Activated CD4-positive, alpha-beta T cell treated with anti-CD3 and anti-CD28 coated beads for 36 hours (primary cell): ENCODE measurements at regions not wholly inside any gene's neighbourhood (a gene's known extent, or its start where the extent isn't known, plus 50 kb on each side); places are given as distances from the start of the nearest gene placed in this dataset.

Experiments
- ATAC-seq: fragments of 200-7000 bp; cut with Tn5 transposase; one replicate; pipeline ENCODE4 v1.10.0; 2021; ENCODE audit warnings: mild to moderate bottlenecking, moderate library complexity
- CTCF ChIA-PET: fragments of 350-600 bp; sonication (Branson Sonifier 250); formaldehyde crosslinking; loops from one replicate; lab custom pipeline; 2021; ENCODE audit warnings: antibody characterized with exemption; lab: Charles Lee
- POLR2A ChIA-PET: fragments of 350-600 bp; sonication (Branson Sonifier 250); formaldehyde crosslinking; loops from one replicate; lab custom pipeline; 2021; ENCODE audit warnings: antibody characterized with exemption, inconsistent platforms; lab: Charles Lee
- DNase-seq: peaks from one replicate; pipeline ENCODE4 v3.0.0-alpha.2; 2020
- H3K27ac Mint-ChIP-seq: one replicate; pipeline ENCODE4 v1.8.0; 2021; ENCODE audit warnings: mixed read lengths
- H3K27me3 Mint-ChIP-seq: one replicate; pipeline ENCODE4 v1.8.0; 2021; ENCODE audit warnings: mixed read lengths
- H3K36me3 Mint-ChIP-seq: one replicate; pipeline ENCODE4 v1.8.0; 2021; ENCODE audit warnings: low read depth, mixed read lengths
- H3K4me1 Mint-ChIP-seq: one replicate; pipeline ENCODE4 v1.8.0; 2021; ENCODE audit warnings: mixed read lengths
- H3K4me3 Mint-ChIP-seq: one replicate; pipeline ENCODE4 v1.8.0; 2021; ENCODE audit warnings: mild to moderate bottlenecking, moderate library complexity, mixed read lengths
- H3K9me3 Mint-ChIP-seq: one replicate; pipeline ENCODE4 v1.8.0; 2021; ENCODE audit warnings: low read depth, mixed read lengths
- intact Hi-C, 2 experiments: fragments of 100-400 bp; cut with DNase I in 1 of 2; cut with micrococcal nuclease in 1 of 2; formaldehyde crosslinking; loops; one replicate each; pipeline versions ENCODE4 v1.14.2 to v1.15.1; 2022 to 2024; cut with DNase I, micrococcal nuclease

DNA sequence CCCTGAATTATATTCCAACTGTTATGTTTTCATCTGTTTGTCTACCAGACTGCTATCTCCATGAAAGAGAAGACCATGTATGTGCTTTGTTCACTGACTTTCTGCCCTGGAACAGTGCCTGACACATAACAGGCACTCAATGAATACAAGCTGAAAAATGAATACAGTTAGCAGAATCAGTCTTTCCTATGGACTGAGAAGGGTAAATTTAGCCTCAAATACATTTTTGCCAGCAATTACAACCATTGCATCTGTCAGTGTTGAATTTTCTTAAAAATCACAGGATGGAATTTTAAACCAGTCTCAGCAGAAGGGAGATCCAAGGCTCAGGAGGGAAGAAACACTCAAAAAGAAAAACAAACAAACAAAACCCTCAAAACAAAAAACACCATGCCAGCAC is 1018.1 kb downstream of the XPNPEP1 start:
- H3K36me3 Mint-ChIP-seq: no peaks in the 10 kb centered on the region
- peaks cover 7% of the 10 kb centered on the region for H3K9me3 Mint-ChIP-seq
- CTCF ChIA-PET: no interaction called here

DNA sequence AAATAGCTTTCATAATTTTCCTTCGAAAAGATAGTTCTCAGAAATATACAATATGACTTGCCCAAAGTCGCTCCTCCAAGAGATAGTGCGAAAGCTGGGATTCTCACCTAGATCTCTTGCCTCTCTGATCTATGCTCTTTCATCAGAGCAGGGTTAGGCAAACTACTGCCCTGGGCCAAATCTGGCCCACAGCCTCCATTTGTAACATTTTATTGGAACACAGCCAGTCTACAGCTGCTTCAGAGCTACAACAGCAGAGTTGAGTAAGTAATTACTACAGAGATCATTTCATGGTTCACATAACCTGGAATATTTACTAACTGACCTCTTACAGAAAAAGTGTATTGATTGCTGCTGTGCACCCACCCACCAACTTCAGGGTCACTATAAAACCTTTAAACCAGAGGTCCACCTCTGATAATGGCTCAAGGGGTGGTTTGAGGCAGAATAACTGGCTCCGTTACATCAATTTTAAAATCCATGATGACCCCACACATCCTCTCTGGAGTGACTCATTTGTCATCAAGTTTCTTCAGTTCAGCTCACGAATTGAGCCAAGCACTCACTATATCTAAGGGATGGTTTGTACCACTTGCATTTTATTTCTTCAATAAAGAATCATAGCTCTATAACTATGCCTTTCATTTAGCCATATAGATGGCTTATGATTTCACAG is 1019.0 kb downstream of the XPNPEP1 start:
- DNase-seq: no peak
- ChIA-PET CTCF (no interaction called here), POLR2A (no interaction called here)
- Mint-ChIP-seq H3K36me3 (no peaks in the 10 kb centered on the region), H3K27ac (no peak overlapping the region), H3K9me3 (peaks cover 7% of the 10 kb centered on the region), H3K27me3 (no peaks in the 10 kb centered on the region), H3K4me1 (no peaks in the 10 kb centered on the region), H3K4me3 (no peak overlapping the region)
- intact Hi-C loops: no loop called here
- no peak for ATAC-seq

More for the DNA sequence above, 1018.1 kb downstream of the XPNPEP1 start:
- POLR2A ChIA-PET: no interaction called here
- intact Hi-C loops: no loop called here
- Mint-ChIP-seq H3K27me3 (no peaks in the 10 kb centered on the region), H3K27ac (no peak overlapping the region), H3K4me3 (no peak overlapping the region), H3K4me1 (no peaks in the 10 kb centered on the region)
- DNase-seq (no peak), ATAC-seq (no peak)

DNA sequence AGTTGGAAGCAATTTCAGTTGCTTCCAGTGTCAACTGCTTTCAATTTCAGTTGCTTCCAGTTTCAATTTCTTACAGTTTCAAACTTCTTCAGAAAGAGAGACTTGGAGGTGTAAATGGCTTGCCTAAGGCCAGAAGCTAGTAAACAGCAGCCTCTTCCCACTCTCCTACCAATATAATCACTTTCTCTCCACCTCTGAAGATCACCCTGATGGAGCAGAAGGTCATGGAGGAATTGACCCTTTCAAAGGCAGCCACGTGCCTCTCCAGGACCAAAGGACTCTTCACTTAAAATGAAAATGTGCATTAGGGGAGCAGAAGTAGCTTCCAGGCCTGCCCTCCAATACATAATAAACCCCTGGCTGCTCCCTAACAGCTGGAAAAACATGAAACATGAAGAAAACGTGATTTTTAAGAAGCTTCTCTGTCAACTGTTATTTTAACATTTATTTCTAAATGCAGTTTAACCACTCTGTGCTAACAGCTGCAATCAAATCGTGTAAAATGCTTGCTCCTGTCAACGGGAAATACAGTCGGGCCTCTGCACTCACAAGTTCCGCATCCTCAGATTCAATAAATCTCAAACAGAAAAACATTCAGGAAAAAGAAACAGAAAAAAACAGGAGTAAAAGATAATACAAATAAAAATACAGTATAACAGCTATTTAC is 1020.6 kb downstream of the XPNPEP1 start:
- Mint-ChIP-seq H3K27me3 (no peaks in the 10 kb centered on the region), H3K9me3 (peaks cover 7% of the 10 kb centered on the region), H3K27ac (no peak overlapping the region), H3K4me3 (no peak overlapping the region), H3K4me1 (no peaks in the 10 kb centered on the region), H3K36me3 (no peaks in the 10 kb centered on the region)
- intact Hi-C loops: no loop called here
- ChIA-PET POLR2A (no interaction called here), CTCF (interaction anchor here (0.6 kb wide), 1 partner anchor 11 kb away, joined by 3 read pairs; no protein-coding TSS in a partner anchor)
- DNase-seq (no peak), ATAC-seq (no peak)

DNA sequence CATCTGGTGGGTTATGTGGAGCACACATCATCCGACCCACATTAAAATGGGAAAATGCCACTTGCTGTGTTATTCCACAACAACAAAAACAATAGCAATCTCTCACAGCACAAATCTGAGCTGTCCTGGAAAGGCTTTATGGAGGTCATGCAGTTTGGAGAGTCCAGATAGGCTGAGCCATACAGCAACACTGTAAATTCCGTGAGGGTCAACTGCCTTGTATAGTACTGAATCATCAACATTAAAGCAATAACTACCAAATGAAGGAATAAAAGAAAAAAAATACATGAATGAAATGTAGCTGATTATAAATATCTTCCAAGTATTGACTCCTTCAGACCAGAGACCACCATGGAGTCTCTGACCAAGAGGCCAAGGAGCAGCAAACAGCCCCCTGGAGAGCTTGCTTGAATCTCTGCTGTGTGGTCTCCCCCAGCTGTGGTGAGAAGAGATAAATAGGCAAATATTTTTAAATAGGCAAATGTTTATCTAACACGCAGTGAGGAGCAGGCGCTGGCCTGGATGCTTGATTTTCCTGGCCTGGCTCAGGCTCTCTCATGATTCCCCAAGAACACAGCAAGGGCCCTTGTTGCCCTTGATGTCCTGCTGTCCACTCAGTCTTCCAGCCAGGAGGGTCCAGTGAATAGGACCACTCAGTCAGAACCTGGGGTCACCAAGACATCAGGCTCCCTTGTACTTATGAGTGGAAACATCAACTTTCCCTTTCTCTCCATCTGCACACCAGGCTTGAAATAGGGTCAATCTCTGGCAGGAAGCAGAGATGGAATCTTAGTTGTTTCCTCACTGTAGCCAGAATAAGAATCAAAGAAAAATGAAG is 1021.3 kb downstream of the XPNPEP1 start:
- peaks cover 7% of the 10 kb centered on the region for H3K9me3 Mint-ChIP-seq
- no peaks in the 10 kb centered on the region for H3K27me3 Mint-ChIP-seq
- no peak for DNase-seq
- no peak for ATAC-seq
- ChIA-PET CTCF (no interaction called here), POLR2A (no interaction called here)
- H3K36me3 Mint-ChIP-seq: no peaks in the 10 kb centered on the region
- H3K27ac Mint-ChIP-seq: no peak overlapping the region
- no peaks in the 10 kb centered on the region for H3K4me1 Mint-ChIP-seq
- H3K4me3 Mint-ChIP-seq: no peak overlapping the region
- intact Hi-C loops: no loop called here

DNA sequence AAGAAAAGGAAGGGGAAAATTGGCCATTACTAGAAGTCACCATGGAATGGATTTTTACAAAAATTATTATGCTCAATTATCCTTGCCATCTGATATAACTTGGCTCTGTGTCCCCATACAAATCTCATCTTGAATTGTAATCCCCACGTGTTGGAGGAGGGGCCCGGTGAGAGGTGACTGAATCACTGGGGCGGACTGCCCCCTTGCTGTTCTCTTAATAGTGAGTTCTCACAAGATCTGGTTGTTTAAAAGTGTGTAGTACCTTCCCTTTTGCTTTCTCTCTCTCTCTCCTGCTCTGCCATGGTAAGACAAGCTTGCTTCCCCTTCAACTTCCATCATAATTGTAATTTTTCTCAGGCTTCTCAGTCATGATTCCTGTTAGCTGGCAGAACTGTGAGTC is 1023.6 kb downstream of the XPNPEP1 start:
- intact Hi-C loops: no loop called here
- CTCF ChIA-PET: no interaction called here
- Mint-ChIP-seq H3K27ac (no peak overlapping the region), H3K4me1 (no peaks in the 10 kb centered on the region), H3K9me3 (peaks cover 3% of the 10 kb centered on the region), H3K27me3 (no peaks in the 10 kb centered on the region), H3K36me3 (no peaks in the 10 kb centered on the region), H3K4me3 (no peak overlapping the region)
- DNase-seq (no peak), ATAC-seq (no peak)
- POLR2A ChIA-PET: no interaction called here

DNA sequence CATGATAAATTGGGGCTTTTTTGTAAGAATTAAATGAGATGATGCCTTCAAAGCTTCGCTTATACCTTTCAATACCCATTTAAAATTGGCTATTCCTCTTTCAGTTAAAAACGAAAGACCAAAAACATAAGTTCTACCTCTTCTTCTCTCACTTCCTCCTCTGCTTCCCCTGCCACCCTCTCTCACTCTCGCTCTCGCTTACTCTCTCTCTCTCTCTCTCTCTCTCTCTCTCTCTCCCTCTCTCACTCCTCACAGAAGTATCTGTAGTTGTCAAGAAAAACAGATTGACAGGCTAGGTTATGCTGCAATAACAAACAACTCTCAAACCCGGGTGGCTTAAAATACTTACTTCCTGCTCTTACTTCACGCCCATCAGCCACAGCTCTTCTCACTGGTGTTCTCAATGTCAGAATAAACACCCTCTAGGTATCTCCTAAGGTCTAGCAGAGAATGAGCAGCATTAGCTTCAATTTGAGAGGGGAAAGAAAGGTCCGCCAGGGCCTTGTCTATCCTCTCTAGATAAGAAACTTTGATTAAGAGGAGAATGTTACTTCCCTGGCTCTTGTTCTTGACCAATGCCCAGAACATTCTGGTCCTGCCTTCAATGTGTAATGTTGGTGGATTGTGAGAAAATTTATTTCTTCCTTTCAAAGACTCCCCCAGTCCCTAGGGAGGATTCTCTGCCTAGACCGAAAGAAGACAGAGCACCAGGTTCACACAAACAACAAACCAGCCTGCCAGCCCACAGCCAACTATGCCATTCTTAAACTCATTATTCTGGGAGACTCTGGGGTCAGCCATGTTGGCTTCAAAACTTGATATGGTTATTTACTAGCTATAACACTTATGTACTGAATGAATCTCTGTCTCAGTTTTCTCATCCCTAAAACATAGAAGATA is 1028.7 kb downstream of the XPNPEP1 start:
- ATAC-seq (no peak), DNase-seq (no peak)
- Mint-ChIP-seq H3K4me1 (no peaks in the 10 kb centered on the region), H3K36me3 (no peaks in the 10 kb centered on the region), H3K4me3 (no peak overlapping the region), H3K9me3 (peaks cover 10% of the 10 kb centered on the region), H3K27ac (no peak overlapping the region), H3K27me3 (no peaks in the 10 kb centered on the region)
- ChIA-PET CTCF (no interaction called here), POLR2A (no interaction called here)
- intact Hi-C loops: no loop called here

DNA sequence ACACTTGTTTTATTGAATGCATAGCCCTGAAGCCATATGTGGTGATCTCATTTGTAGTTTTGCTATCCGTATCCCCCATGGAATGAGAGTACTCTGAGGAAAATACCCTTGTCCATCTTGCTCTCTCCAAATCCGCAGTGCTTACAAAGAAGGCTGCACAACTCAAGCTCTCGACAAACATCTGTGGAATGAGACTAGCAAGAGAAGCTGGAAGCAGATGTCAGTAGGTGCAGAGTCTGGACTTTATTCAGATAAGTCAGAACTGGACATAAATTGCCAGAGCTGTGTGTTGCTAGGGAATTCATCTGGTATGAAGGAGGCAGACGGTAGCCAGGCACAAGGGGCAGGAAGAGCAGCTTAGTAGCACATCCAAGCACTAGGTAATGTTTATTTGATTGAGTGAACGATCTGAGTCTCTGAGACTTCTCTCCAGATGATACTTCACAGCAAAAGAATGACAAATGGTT is 1046.2 kb downstream of the XPNPEP1 start:
- no peaks in the 10 kb centered on the region for H3K36me3 Mint-ChIP-seq

DNA sequence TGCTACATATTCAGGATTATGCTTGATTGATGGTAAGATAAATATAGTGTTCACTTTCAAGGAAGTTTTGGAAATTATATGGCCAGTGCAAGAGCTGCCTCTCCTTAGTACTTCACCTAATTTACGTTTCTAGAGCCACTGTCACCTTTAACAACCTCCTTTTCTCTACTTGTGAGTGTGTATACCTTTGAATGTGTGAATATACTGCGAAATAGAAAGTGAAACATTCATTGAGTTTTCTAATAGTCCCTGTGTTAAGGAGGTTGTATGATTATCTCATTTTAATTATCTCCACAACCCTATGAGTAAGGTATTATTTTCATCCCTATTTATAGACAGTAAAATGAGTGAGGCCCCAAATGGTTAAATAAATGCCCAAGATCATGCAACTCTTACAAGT is 1050.5 kb downstream of the XPNPEP1 start:
- H3K27me3 Mint-ChIP-seq: no peaks in the 10 kb centered on the region
- POLR2A ChIA-PET: no interaction called here
- no peaks in the 10 kb centered on the region for H3K36me3 Mint-ChIP-seq
- H3K4me1 Mint-ChIP-seq: no peaks in the 10 kb centered on the region
- H3K27ac Mint-ChIP-seq: no peak overlapping the region
- intact Hi-C loops: no loop called here
- CTCF ChIA-PET: no interaction called here
- no peak overlapping the region for H3K4me3 Mint-ChIP-seq
- DNase-seq (no peak), ATAC-seq (no peak)
- H3K9me3 Mint-ChIP-seq: peaks cover 2% of the 10 kb centered on the region

More for the DNA sequence above, 1046.2 kb downstream of the XPNPEP1 start:
- Mint-ChIP-seq H3K4me3 (no peak overlapping the region), H3K4me1 (no peaks in the 10 kb centered on the region), H3K27me3 (no peaks in the 10 kb centered on the region), H3K27ac (no peak overlapping the region), H3K9me3 (peaks cover under 1% of the 10 kb centered on the region)
- ATAC-seq (no peak), DNase-seq (no peak)
- ChIA-PET CTCF (no interaction called here), POLR2A (no interaction called here)
- intact Hi-C loops: no loop called here

DNA sequence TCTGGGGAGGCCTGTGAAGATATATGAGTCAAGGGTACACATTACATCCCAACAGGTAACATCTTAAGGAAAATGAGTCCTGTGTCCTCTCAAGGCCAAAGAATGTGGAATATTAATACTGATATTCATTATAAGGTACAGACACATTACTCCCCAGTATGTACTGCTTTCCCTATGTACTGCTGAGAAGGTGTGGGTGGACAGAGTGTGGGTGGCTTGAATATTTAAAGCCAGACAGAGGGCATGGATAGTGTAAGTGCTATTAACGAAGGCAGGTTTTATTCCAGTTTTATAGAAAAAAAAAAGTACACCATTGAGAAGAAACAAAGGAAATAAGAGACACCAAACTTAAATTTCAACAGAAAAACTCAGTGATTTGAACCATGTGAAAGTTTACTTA is 1054.4 kb downstream of the XPNPEP1 start:
- Mint-ChIP-seq H3K4me3 (no peak overlapping the region), H3K27me3 (no peaks in the 10 kb centered on the region), H3K36me3 (no peaks in the 10 kb centered on the region), H3K27ac (no peak overlapping the region), H3K9me3 (peaks cover 2% of the 10 kb centered on the region), H3K4me1 (no peaks in the 10 kb centered on the region)
- ChIA-PET CTCF (no interaction called here), POLR2A (no interaction called here)
- DNase-seq: no peak
- ATAC-seq: no peak
- intact Hi-C loops: no loop called here

DNA sequence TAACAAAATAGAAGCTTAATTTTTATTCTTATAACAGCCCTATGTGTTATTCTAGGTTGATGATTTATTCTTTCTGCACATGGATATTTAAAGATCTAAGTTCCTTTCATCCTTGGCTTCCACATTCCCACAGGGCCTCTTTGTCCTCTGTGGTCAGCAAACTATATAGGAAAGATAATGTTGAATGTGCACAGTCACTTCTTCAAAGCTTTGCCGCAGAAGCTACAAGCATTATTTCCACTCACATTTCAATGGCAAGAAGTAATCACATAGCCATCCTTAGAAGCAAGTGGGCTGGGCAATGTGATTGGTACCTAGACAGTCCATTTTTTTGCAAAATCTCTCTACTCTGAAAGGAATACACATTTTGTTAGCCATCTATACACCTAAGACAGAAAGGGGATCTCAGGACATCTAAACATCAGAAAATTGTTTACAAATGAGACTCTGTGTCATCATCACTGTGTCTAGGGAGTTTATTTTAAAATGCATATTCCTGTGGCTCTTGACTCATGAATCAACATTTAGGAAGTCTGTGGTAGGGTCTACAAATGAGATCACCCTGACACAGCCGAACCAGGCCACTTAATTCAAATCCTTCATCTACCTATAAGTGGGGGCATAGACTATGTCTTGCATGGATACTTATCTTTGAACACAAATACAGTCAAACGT is 1060.5 kb downstream of the XPNPEP1 start:
- ATAC-seq (no peak), DNase-seq (no peak)
- Mint-ChIP-seq H3K27me3 (no peaks in the 10 kb centered on the region), H3K4me1 (no peaks in the 10 kb centered on the region), H3K36me3 (no peaks in the 10 kb centered on the region), H3K4me3 (no peak overlapping the region), H3K27ac (no peak overlapping the region), H3K9me3 (no peaks in the 10 kb centered on the region)
- intact Hi-C loops: no loop called here
- ChIA-PET POLR2A (no interaction called here), CTCF (interaction anchor here (2.0 kb wide), 1 partner anchor 9 kb away, joined by 7 read pairs; no protein-coding TSS in a partner anchor)
